ENCODE measurements at regions not wholly inside any gene's neighbourhood (a gene's known extent, or its start where the extent isn't known, plus 50 kb on each side); places are given as distances from the start of the nearest gene placed in this dataset.
A peak's percentile ranks its signal among the peaks of the same experiment; 100 is the strongest.

GRCh38 chr16:85535352-85536072 lies 77.6 kb upstream of the GSE1 start (continued):
- TF ChIP-seq KDM5A (IDR thresholded peaks at IDR 0.05; ENCODE audit: borderline replicate concordance, low read length): peak; percentile 35; the same call in 1 of the 2 replicates
- TF ChIP-seq ZNF614 (CRISPR knock-in tag; IDR thresholded peaks at IDR 0.05; ENCODE audit: borderline replicate concordance): no peak; the same call in 1 of the 2 replicates
- TF ChIP-seq MED8 (CRISPR knock-in tag; IDR thresholded peaks at IDR 0.05; ENCODE audit: insufficient replicate concordance): peak; percentile 95
- no peak for TF ChIP-seq ATF7 (IDR thresholded peaks at IDR 0.05)
- TF ChIP-seq ATF7 (CRISPR knock-in tag; IDR thresholded peaks at IDR 0.05): peak; percentile 56; the same call in 1 of the 2 replicates
- TF ChIP-seq ARID5B (CRISPR knock-in tag; IDR thresholded peaks at IDR 0.05): peak; percentile 85
- peak; percentile 72; the same call in 1 of the 2 replicates for TF ChIP-seq ZNF800 (CRISPR knock-in tag; IDR thresholded peaks at IDR 0.05)
- peak; percentile 84 for TF ChIP-seq HOXA3 (CRISPR knock-in tag; IDR thresholded peaks at IDR 0.05)
- TF ChIP-seq ZZZ3 (CRISPR knock-in tag; IDR thresholded peaks at IDR 0.05; ENCODE audit: borderline replicate concordance): peak; percentile 70; the same call in 1 of the 2 replicates
- peak; percentile 63 for TF ChIP-seq FOSL2 (CRISPR knock-in tag; IDR thresholded peaks at IDR 0.05)
- no peak; the same call in 1 of the 2 replicates for TF ChIP-seq ZNF7 (CRISPR knock-in tag; IDR thresholded peaks at IDR 0.05)
- peak; percentile 73; the same call in 1 of the 2 replicates for TF ChIP-seq ZNF362 (CRISPR knock-in tag; IDR thresholded peaks at IDR 0.05; ENCODE audit: borderline replicate concordance)
- TF ChIP-seq ZNF343 (CRISPR knock-in tag; IDR thresholded peaks at IDR 0.05): peak; percentile 97
- peak; percentile 90 for TF ChIP-seq ETV5 (CRISPR knock-in tag; IDR thresholded peaks at IDR 0.05; ENCODE audit: borderline replicate concordance)
- peak; percentile 98 for TF ChIP-seq MED1 (CRISPR knock-in tag; IDR thresholded peaks at IDR 0.05)
- no peak for TF ChIP-seq SNAPC5 (CRISPR knock-in tag; IDR thresholded peaks at IDR 0.05; ENCODE audit: borderline replicate concordance)
- no peak for TF ChIP-seq POGZ (CRISPR knock-in tag; IDR thresholded peaks at IDR 0.05)
- TF ChIP-seq JUNB (CRISPR knock-in tag; IDR thresholded peaks at IDR 0.05; ENCODE audit: borderline replicate concordance): no peak
- no peak for TF ChIP-seq AGO1 (IDR thresholded peaks at IDR 0.05; ENCODE audit: low read depth, low read length, poor library complexity, severe bottlenecking)
- TF ChIP-seq ZNF33A (CRISPR knock-in tag; IDR thresholded peaks at IDR 0.05; ENCODE audit: borderline replicate concordance): no peak
- TF ChIP-seq ZNF354B (CRISPR knock-in tag; IDR thresholded peaks at IDR 0.05): no peak
- peak; percentile 95 for TF ChIP-seq ZMAT3 (CRISPR knock-in tag; conservative IDR thresholded peaks at IDR 0.05)
- TF ChIP-seq ADNP (CRISPR knock-in tag; IDR thresholded peaks at IDR 0.05): peak; percentile 75
- no peak for TF ChIP-seq POLR2AphosphoS2 (IDR thresholded peaks at IDR 0.05; ENCODE audit: low read depth, low read length)
